ENCODE measurements at regions not wholly inside any gene's neighbourhood (a gene's known extent, or its start where the extent isn't known, plus 50 kb on each side); places are given as distances from the start of the nearest gene placed in this dataset.

DNA sequence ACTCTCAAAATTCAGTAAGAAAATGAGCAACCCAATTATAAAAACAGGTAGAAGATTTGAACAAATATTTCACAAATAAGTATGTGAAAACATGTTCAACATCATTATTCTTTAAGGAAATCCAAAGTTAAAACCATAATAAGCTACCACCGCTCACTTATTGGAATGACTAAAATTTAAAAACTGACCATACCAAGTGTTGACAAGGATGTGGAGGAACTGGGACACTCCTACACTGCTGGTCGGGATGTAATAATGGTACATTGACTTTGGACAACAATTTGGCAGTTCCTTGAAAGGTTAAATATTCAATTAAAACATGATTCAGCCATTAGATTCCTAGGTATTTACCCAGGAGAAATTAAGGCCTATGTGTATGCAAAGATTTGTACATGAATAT is 336.5 kb downstream of the IRS1 start:
- Histone ChIP-seq H3K79me2 (ENCODE audit: insufficient read depth, low read length) (no peaks in the 10 kb centered on the region), H3K4me1 (ENCODE audit: insufficient read depth, low read length) (peaks cover 15% of the 10 kb centered on the region), H3K9me3 (ENCODE audit: low read length) (no peaks in the 10 kb centered on the region), H3K36me3 (replicated peaks in 1 of 2; ENCODE audit: control insufficient read depth in 1 of 2, insufficient read depth in 2 of 2, low read length in 2 of 2) (no peaks in the 10 kb centered on the region), H3K4me2 (ENCODE audit: low read depth, low read length) (no peak overlapping the region), H4K20me1 (ENCODE audit: insufficient read depth, low read length) (no peaks in the 10 kb centered on the region), H3K4me3 (replicated peaks in 1 of 3; ENCODE audit: insufficient read depth in 1 of 3, low read depth in 2 of 3, low read length in 3 of 3) (no peak overlapping the region), H3K27ac (ENCODE audit: extremely low read length, insufficient read depth, low read length) (no peak overlapping the region), H3K27me3 (ENCODE audit: control insufficient read depth in 1 of 2, insufficient read depth in 2 of 2, low read length in 2 of 2) (no peaks in the 10 kb centered on the region), H3K9ac (ENCODE audit: insufficient read depth, low read depth, low read length) (no peak overlapping the region), H2AFZ (ENCODE audit: low read length) (no peak overlapping the region)
- DNase-seq (ENCODE audit: low spot score), result no peak
- FAIRE-seq, result no peak
- intact Hi-C loops (cut with micrococcal nuclease; ENCODE audit: unreplicated experiment) (no loop called here), in situ Hi-C loops (cut with HindIII; ENCODE audit: extremely low pct_ligation_motif_present, low pct_unique_long_range_greater_than_20kb) (no loop called here)
- CTCF ChIA-PET (ENCODE audit: low intra/inter-chr PET ratio, low total read pairs), result no interaction called here
- no peak for ATAC-seq
- BruUV-seq (replicated peaks), result no TSS peak
- TF ChIP-seq ZNF7 (CRISPR knock-in tag; IDR thresholded peaks at IDR 0.05) (peak; percentile 99), RARA (CRISPR knock-in tag; IDR thresholded peaks at IDR 0.05) (no peak)
- POLR2A ChIA-PET, result no interaction called here
- WGBS (ENCODE audit: low lambda C conversion rate), result 97% methylated on average over 2 of the region's 2 CpGs

GRCh38 chr2:226461981-226462380 is 337.6 kb downstream of the IRS1 start:
- Histone ChIP-seq H3K9ac (ENCODE audit: insufficient read depth, low read depth, low read length) (no peak overlapping the region), H3K9me3 (ENCODE audit: low read length) (0 out of 2 replicates have a peak, but pooled peaks cover under 1% of the 10 kb centered on the region), H3K4me2 (ENCODE audit: low read depth, low read length) (no peak overlapping the region), H4K20me1 (ENCODE audit: insufficient read depth, low read length) (no peaks in the 10 kb centered on the region), H3K4me3 (replicated peaks in 1 of 3; ENCODE audit: insufficient read depth in 1 of 3, low read depth in 2 of 3, low read length in 3 of 3) (no peak overlapping the region), H3K27me3 (ENCODE audit: control insufficient read depth in 1 of 2, insufficient read depth in 2 of 2, low read length in 2 of 2) (no peaks in the 10 kb centered on the region), H3K4me1 (ENCODE audit: insufficient read depth, low read length) (peaks cover 9% of the 10 kb centered on the region), H3K36me3 (replicated peaks in 1 of 2; ENCODE audit: control insufficient read depth in 1 of 2, insufficient read depth in 2 of 2, low read length in 2 of 2) (no peaks in the 10 kb centered on the region), H2AFZ (ENCODE audit: low read length) (no peak overlapping the region), H3K27ac (ENCODE audit: extremely low read length, insufficient read depth, low read length) (no peak overlapping the region), H3K79me2 (ENCODE audit: insufficient read depth, low read length) (no peaks in the 10 kb centered on the region)
- intact Hi-C loops (cut with micrococcal nuclease; ENCODE audit: unreplicated experiment) (no loop called here), in situ Hi-C loops (cut with HindIII; ENCODE audit: extremely low pct_ligation_motif_present, low pct_unique_long_range_greater_than_20kb) (no loop called here)
- TF ChIP-seq ZNF460 (CRISPR knock-in tag; IDR thresholded peaks at IDR 0.05; ENCODE audit: borderline replicate concordance), result no peak
- TF ChIP-seq HCFC1 (IDR thresholded peaks at IDR 0.05; ENCODE audit: low read depth, low read length), result no peak
- no peak for TF ChIP-seq ZNF224 (CRISPR knock-in tag; IDR thresholded peaks at IDR 0.05)
- TF ChIP-seq CENPT (CRISPR knock-in tag; IDR thresholded peaks at IDR 0.05; ENCODE audit: low read depth), result no peak
- no peak for TF ChIP-seq ZNF839 (CRISPR knock-in tag; IDR thresholded peaks at IDR 0.05; ENCODE audit: borderline replicate concordance)
- no peak for TF ChIP-seq ZNF563 (CRISPR knock-in tag; IDR thresholded peaks at IDR 0.05)
- TF ChIP-seq, protein P1, sequence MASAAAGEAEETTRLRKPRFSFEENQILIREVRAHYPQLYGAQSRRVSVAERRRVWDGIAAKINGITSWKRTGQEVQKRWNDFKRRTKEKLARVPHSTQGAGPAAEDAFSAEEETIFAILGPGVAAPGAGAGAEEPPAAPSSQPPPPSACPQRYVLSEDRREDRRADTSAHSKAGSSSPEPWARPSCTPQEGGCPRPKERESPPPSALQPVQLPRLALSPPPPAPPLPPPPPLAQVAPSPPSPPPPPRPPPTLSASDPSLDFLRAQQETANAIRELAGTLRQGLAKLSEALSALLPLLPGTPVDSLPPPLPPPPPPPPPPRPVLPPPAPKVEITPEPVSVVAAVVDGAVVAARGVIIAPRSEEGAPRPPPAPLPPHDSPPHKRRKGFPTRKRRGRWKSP (CRISPR knock-in tag; IDR thresholded peaks at IDR 0.05), result no peak
- TF ChIP-seq RAD21 (CRISPR knock-in tag; IDR thresholded peaks at IDR 0.05), result no peak
- no peak for TF ChIP-seq YEATS2 (CRISPR knock-in tag; IDR thresholded peaks at IDR 0.05; ENCODE audit: borderline replicate concordance)
- no peak for TF ChIP-seq NR2F1 (CRISPR knock-in tag; IDR thresholded peaks at IDR 0.05)
- no peak for TF ChIP-seq ZNF850 (CRISPR knock-in tag; conservative IDR thresholded peaks at IDR 0.05)
- CTCF ChIA-PET (ENCODE audit: low intra/inter-chr PET ratio, low total read pairs), result no interaction called here
- 69% methylated on average over 4 of the region's 4 CpGs for WGBS (ENCODE audit: low lambda C conversion rate)
- POLR2A ChIA-PET, result no interaction called here
- ATAC-seq, result no peak
- FAIRE-seq, result no peak
- BruUV-seq (replicated peaks), result no TSS peak
- DNase-seq (ENCODE audit: low spot score), result no peak
